ENCODE measurements at regions not wholly inside any gene's neighbourhood (a gene's known extent, or its start where the extent isn't known, plus 50 kb on each side); places are given as distances from the start of the nearest gene placed in this dataset.

- TF ChIP-seq GATA3 (IDR thresholded peaks at IDR 0.05; ENCODE audit: low read depth, low read length) (no peak), GATA2 (IDR thresholded peaks at IDR 0.05; ENCODE audit: low read depth, low read length) (no peak)
Observed at GRCh38 chr11:76259299-76259908, 53.1 kb upstream of the WNT11 start.

Data from SH-SY5Y (cell line).